H1 (cell line): ENCODE measurements at regions not wholly inside any gene's neighbourhood (a gene's known extent, or its start where the extent isn't known, plus 50 kb on each side); places are given as distances from the start of the nearest gene placed in this dataset.

ENCODE experiments used
- SP1 ChIP-seq: IDR thresholded peaks from 2 replicates; pipeline ENCODE4 v1.6.1; 2011; ENCODE audit warnings: low read depth, low read length
- TF ChIP-seq, protein P1 (sequence below): IDR thresholded peaks from 2 replicates; pipeline ENCODE4 v1.6.1; 2011; ENCODE audit warnings: low read length, improper control_type of control experiment
- TF ChIP-seq, protein P2 (sequence below), 3 experiments: IDR thresholded peaks; 1 replicate in 2 of 3; 2 replicates in 1 of 3; pipeline versions ENCODE4 v1.5.1 to v1.6.1; 2011; ENCODE audit warnings: low read length in 3 of 3, mild to moderate bottlenecking in 3 of 3, inconsistent platforms in 2 of 3, low read depth in 1 of 3, moderate library complexity in 1 of 3; ENCODE audit not compliant: insufficient read depth in 1 of 3; ENCODE audit errors: control extremely low read depth in 1 of 3

DNA sequence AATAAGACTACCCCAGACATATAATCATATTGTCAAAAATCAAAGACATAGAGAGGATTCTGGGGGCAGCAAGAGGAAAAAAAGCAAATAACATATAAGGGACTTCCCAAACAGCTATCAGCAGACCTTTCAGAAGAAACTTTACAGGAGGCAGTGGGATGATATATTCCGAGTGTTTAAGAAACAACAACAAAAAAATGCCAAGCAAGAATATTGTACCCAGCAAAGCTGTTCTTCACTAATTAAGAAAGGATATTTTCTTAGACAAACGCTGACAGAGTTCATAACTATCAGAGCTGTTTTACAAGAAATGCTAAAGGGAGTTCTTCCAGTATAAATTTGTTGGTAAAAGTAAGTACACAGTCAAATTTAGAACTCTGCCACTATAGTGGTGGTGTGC, 243.3 kb upstream of the AFDN start:
- TF ChIP-seq, protein P1, sequence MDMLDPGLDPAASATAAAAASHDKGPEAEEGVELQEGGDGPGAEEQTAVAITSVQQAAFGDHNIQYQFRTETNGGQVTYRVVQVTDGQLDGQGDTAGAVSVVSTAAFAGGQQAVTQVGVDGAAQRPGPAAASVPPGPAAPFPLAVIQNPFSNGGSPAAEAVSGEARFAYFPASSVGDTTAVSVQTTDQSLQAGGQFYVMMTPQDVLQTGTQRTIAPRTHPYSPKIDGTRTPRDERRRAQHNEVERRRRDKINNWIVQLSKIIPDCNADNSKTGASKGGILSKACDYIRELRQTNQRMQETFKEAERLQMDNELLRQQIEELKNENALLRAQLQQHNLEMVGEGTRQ: no peak
- TF ChIP-seq SP1: no peak
- TF ChIP-seq, protein P2, sequence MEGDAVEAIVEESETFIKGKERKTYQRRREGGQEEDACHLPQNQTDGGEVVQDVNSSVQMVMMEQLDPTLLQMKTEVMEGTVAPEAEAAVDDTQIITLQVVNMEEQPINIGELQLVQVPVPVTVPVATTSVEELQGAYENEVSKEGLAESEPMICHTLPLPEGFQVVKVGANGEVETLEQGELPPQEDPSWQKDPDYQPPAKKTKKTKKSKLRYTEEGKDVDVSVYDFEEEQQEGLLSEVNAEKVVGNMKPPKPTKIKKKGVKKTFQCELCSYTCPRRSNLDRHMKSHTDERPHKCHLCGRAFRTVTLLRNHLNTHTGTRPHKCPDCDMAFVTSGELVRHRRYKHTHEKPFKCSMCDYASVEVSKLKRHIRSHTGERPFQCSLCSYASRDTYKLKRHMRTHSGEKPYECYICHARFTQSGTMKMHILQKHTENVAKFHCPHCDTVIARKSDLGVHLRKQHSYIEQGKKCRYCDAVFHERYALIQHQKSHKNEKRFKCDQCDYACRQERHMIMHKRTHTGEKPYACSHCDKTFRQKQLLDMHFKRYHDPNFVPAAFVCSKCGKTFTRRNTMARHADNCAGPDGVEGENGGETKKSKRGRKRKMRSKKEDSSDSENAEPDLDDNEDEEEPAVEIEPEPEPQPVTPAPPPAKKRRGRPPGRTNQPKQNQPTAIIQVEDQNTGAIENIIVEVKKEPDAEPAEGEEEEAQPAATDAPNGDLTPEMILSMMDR (IDR thresholded peaks at IDR 0.05; ENCODE audit: control extremely low read depth in 1 of 3, insufficient read depth in 1 of 3, low read depth in 1 of 3, low read length in 3 of 3): no peak
